Panc1 (cell line): ENCODE measurements at regions not wholly inside any gene's neighbourhood (a gene's known extent, or its start where the extent isn't known, plus 50 kb on each side); places are given as distances from the start of the nearest gene placed in this dataset.

Experiments
- ATAC-seq: fragments of 200-7000 bp; cut with Tn5 transposase; 2 replicates; pipeline ENCODE4 v1.9.1; 2020; ENCODE audit warnings: mild to moderate bottlenecking, moderate library complexity
- BruUV-seq: library from RNA; stranded (reverse); fragments of 400-500 nt; replicated peaks from 2 replicates; lab custom pipeline; 2021; lab: Mats Ljungman, UMichigan
- CTCF ChIA-PET: fragments of 300-600 bp; sonication (Branson Sonifier 250); formaldehyde crosslinking; loops from one replicate; lab custom pipeline; 2022; ENCODE audit warnings: antibody characterized with exemption; lab: Charles Lee
- POLR2A ChIA-PET: fragments of 300-600 bp; sonication (Branson Sonifier 250); formaldehyde crosslinking; loops from one replicate; lab custom pipeline; 2022; ENCODE audit warnings: antibody characterized with exemption; lab: Charles Lee
- DNase-seq: peaks from one replicate; pipeline ENCODE4 v3.0.0-alpha.2; 2010; ENCODE audit warnings: low read depth, low spot score
- H3K27ac ChIP-seq: 2 replicates; pipeline ENCODE4 v1.5.1; 2011; ENCODE audit warnings: mild to moderate bottlenecking, low read length, inconsistent platforms
- H3K27me3 ChIP-seq: fragments of 200-500 bp; sonication (Bioruptor generic); 2 replicates; pipeline ENCODE4 v1.6.0; 2014; ENCODE audit warnings: low read length, inconsistent platforms; ENCODE audit not compliant: control insufficient read depth, insufficient read depth
- H3K36me3 ChIP-seq: fragments of 200-500 bp; sonication (Bioruptor generic); 2 replicates; pipeline ENCODE4 v1.5.1; 2014; ENCODE audit warnings: inconsistent platforms, mild to moderate bottlenecking, low read length, moderate library complexity; ENCODE audit not compliant: control insufficient read depth, insufficient read depth
- H3K4me1 ChIP-seq: 2 replicates; pipeline ENCODE4 v1.5.1; 2011; ENCODE audit warnings: inconsistent platforms, mild to moderate bottlenecking, low read length, moderate library complexity; ENCODE audit not compliant: control insufficient read depth, insufficient read depth
- H3K4me3 ChIP-seq, 2 experiments: 2 replicates each; pipeline ENCODE4 v1.5.1; 2011 to 2012; ENCODE audit warnings: low read depth in 2 of 2, low read length in 2 of 2, mild to moderate bottlenecking in 2 of 2, inconsistent platforms in 1 of 2, moderate library complexity in 1 of 2
- H3K9me3 ChIP-seq: fragments of 200-500 bp; sonication (Bioruptor generic); 2 replicates; pipeline ENCODE4 v1.5.1; 2014; ENCODE audit warnings: low read depth, mild to moderate bottlenecking, inconsistent platforms, low read length, moderate library complexity; ENCODE audit not compliant: control insufficient read depth, insufficient read depth
- POLR2AphosphoS5 ChIP-seq: IDR thresholded peaks from 2 replicates; pipeline ENCODE4 v1.6.1; 2012; ENCODE audit warnings: mild to moderate bottlenecking, low read depth, low read length, moderate library complexity
- SIN3A ChIP-seq: IDR thresholded peaks from 2 replicates; pipeline ENCODE4 v1.6.1; 2012; ENCODE audit warnings: low read depth, mild to moderate bottlenecking, low read length, moderate library complexity, borderline replicate concordance; ENCODE audit not compliant: insufficient read depth
- TCF7L2 ChIP-seq: IDR thresholded peaks from 2 replicates; pipeline ENCODE4 v1.6.1; 2011; ENCODE audit warnings: mild to moderate bottlenecking, low read depth, low read length, inconsistent platforms
- in situ Hi-C: cut with HindIII; loops from 2 replicates; pipeline ENCODE4 v1.10.0; 2016; ENCODE audit warnings: low sequenced_read_pairs, low pct_unique_long_range_greater_than_20kb
- intact Hi-C: fragments of 100-400 bp; cut with micrococcal nuclease; formaldehyde crosslinking; loops from one replicate; pipeline ENCODE4 v1.10.0; 2022; ENCODE audit not compliant: unreplicated experiment
- TF ChIP-seq, protein P1 (sequence below), 2 experiments: IDR thresholded peaks; 2 replicates each; pipeline ENCODE4 v1.6.1; 2011 to 2012; ENCODE audit warnings: low read depth in 2 of 2, control low read depth in 1 of 2, low read length in 1 of 2, mild to moderate bottlenecking in 1 of 2, moderate library complexity in 1 of 2; ENCODE audit not compliant: insufficient read depth in 1 of 2
- TF ChIP-seq, protein P2 (sequence below): fragments of 450-650 bp; IDR thresholded peaks from 2 replicates; pipeline ENCODE4 v1.5.1; 2017; ENCODE audit warnings: mild to moderate bottlenecking

DNA sequence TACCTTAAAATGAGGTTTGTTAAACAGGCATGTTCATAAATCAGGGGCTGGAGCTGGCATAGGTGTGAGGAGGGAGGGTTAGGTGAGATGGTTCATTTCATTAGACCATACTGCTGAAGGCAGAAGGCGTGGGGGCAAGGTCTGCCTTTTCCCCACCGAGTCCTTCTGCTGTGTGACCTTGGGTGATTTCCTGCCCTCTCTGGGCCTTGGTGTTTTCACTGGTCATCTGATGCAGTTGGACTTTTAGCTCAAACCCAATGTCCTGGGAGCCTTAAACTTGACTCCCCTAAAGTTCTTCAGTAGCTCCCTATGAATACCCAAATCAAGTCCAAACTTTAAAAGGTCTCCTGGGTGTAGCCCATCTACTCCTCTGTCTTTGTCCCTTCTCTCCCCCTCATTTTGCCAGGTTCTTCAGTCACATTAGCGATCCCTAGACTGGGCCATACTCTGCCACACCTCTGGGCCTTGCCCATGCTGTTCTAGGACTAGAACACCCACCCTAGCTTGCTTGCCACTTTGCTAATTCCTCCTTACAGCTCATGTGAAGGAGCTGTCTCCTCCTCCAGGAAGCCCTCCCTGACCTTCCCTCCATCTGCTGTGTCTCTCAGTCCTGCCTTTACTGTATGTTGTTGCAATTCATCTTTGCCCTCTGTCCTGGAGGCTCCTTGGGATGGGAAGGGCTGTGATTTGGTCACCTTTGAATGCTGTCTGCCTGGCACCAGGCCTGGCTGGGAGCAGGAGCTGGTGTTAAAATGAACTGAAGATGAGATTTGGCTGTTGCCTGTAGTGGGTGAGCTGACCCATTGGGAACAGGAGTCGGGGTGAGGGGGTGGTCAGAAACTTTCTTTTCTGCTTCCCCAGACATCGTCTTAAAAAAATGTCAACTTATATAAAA, 85.4 kb upstream of the HS6ST1 start:
- H3K9me3 ChIP-seq, result no peaks in the 10 kb centered on the region
- POLR2A ChIA-PET, result no interaction called here
- no peaks in the 10 kb centered on the region for H3K36me3 ChIP-seq
- BruUV-seq, result no TSS peak
- H3K4me1 ChIP-seq, result no peaks in the 10 kb centered on the region
- no peak overlapping the region for H3K27ac ChIP-seq
- in situ Hi-C loops, result no loop called here
- TF ChIP-seq, protein P1, sequence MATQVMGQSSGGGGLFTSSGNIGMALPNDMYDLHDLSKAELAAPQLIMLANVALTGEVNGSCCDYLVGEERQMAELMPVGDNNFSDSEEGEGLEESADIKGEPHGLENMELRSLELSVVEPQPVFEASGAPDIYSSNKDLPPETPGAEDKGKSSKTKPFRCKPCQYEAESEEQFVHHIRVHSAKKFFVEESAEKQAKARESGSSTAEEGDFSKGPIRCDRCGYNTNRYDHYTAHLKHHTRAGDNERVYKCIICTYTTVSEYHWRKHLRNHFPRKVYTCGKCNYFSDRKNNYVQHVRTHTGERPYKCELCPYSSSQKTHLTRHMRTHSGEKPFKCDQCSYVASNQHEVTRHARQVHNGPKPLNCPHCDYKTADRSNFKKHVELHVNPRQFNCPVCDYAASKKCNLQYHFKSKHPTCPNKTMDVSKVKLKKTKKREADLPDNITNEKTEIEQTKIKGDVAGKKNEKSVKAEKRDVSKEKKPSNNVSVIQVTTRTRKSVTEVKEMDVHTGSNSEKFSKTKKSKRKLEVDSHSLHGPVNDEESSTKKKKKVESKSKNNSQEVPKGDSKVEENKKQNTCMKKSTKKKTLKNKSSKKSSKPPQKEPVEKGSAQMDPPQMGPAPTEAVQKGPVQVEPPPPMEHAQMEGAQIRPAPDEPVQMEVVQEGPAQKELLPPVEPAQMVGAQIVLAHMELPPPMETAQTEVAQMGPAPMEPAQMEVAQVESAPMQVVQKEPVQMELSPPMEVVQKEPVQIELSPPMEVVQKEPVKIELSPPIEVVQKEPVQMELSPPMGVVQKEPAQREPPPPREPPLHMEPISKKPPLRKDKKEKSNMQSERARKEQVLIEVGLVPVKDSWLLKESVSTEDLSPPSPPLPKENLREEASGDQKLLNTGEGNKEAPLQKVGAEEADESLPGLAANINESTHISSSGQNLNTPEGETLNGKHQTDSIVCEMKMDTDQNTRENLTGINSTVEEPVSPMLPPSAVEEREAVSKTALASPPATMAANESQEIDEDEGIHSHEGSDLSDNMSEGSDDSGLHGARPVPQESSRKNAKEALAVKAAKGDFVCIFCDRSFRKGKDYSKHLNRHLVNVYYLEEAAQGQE (IDR thresholded peaks at IDR 0.05; ENCODE audit: insufficient read depth in 1 of 2, low read depth in 2 of 2, low read length in 1 of 2), result no peak
- DNase-seq (no peak), ATAC-seq (no peak)
- CTCF ChIA-PET, result no interaction called here
- intact Hi-C loops, result no loop called here
- no peaks in the 10 kb centered on the region for H3K27me3 ChIP-seq
- no peak overlapping the region for H3K4me3 ChIP-seq

DNA sequence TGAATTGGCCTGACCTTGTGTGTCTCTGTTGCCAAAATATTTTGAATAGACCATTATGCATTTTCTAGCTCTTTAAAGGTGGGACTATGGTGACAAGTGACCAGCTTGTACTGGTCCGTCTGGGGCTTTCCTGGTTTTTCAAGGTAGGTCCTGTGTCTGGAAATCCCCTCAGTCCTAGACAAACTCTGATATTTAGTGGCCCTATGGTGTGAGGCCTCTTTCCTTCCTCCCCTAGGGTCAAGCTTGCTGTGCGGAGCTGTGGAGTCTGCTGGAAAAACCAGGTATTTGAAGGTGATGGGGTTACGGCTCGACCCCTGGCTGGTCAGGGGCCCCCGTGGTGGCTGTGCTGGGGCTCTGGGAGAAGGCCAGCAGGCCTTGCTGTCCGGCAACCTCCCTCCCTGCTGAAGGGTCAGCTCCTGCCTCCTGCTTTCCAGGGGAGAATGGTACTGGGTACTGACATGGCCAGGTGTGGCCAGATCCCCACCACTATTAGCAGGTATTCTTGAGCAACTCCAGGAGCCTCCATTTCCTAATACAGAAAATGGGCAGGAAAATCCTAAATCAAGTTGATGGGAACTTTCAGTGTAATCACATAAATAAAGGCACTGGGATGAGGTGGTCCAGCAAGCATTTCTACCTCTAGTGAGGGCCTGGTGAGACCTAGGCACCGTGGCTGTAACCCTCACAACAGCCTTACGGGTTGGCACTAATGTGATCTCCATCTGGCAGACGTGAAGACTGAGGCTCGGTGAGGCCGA, 86.2 kb upstream of the HS6ST1 start:
- no peak overlapping the region for H3K4me3 ChIP-seq
- intact Hi-C loops, result no loop called here
- H3K36me3 ChIP-seq, result no peaks in the 10 kb centered on the region
- no peaks in the 10 kb centered on the region for H3K9me3 ChIP-seq
- DNase-seq (no peak), ATAC-seq (no peak)
- CTCF ChIA-PET, result no interaction called here
- TF ChIP-seq, protein P2, sequence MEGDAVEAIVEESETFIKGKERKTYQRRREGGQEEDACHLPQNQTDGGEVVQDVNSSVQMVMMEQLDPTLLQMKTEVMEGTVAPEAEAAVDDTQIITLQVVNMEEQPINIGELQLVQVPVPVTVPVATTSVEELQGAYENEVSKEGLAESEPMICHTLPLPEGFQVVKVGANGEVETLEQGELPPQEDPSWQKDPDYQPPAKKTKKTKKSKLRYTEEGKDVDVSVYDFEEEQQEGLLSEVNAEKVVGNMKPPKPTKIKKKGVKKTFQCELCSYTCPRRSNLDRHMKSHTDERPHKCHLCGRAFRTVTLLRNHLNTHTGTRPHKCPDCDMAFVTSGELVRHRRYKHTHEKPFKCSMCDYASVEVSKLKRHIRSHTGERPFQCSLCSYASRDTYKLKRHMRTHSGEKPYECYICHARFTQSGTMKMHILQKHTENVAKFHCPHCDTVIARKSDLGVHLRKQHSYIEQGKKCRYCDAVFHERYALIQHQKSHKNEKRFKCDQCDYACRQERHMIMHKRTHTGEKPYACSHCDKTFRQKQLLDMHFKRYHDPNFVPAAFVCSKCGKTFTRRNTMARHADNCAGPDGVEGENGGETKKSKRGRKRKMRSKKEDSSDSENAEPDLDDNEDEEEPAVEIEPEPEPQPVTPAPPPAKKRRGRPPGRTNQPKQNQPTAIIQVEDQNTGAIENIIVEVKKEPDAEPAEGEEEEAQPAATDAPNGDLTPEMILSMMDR, result no peak
- TF ChIP-seq, protein P1 (IDR thresholded peaks at IDR 0.05; ENCODE audit: insufficient read depth in 1 of 2, low read depth in 2 of 2, low read length in 1 of 2), result no peak
- TF ChIP-seq SIN3A (no peak), TCF7L2 (no peak), POLR2AphosphoS5 (no peak)
- POLR2A ChIA-PET, result no interaction called here
- H3K27ac ChIP-seq, result no peak overlapping the region
- in situ Hi-C loops, result no loop called here
- H3K27me3 ChIP-seq, result no peaks in the 10 kb centered on the region
- H3K4me1 ChIP-seq, result no peaks in the 10 kb centered on the region
- no TSS peak for BruUV-seq
